Fibroblast of pulmonary artery (primary cell): ENCODE measurements at regions not wholly inside any gene's neighbourhood (a gene's known extent, or its start where the extent isn't known, plus 50 kb on each side); places are given as distances from the start of the nearest gene placed in this dataset.

Experiments used
- DNase-seq: peaks from one replicate; pipeline ENCODE4 v3.0.0-alpha.2; 2010; ENCODE audit warnings: low read depth
- H3K4me3 ChIP-seq: replicated peaks from 2 replicates; pipeline ENCODE4 v1.5.1; 2011; ENCODE audit warnings: low read depth, mild to moderate bottlenecking, control low read depth, low read length, moderate library complexity
- CTCF ChIP-seq: IDR thresholded peaks from 2 replicates; pipeline ENCODE4 v1.5.1; 2011; ENCODE audit warnings: mild to moderate bottlenecking, control low read depth, low read length, inconsistent platforms; ENCODE audit errors: missing control alignments

GRCh38 chr22:48593551-48593950 is 1234.1 kb downstream of the BRD1 start:
- no peak for DNase-seq
- TF ChIP-seq CTCF, result no peak
- no peak overlapping the region for H3K4me3 ChIP-seq

- no peak overlapping the region for H3K4me3 ChIP-seq
- TF ChIP-seq CTCF, result no peak
- DNase-seq, result no peak
These were observed 1234.7 kb downstream of the BRD1 start for GRCh38 chr22:48592931-48593330.

GRCh38 chr22:48592488-48592887 is 1235.2 kb downstream of the BRD1 start:
- no peak overlapping the region for H3K4me3 ChIP-seq

GRCh38 chr22:48592066-48592345 is 1235.7 kb downstream of the BRD1 start:
- TF ChIP-seq CTCF, result no peak
- DNase-seq, result no peak
- no peak overlapping the region for H3K4me3 ChIP-seq

More at GRCh38 chr22:48592488-48592887, 1235.2 kb downstream of the BRD1 start:
- no peak for DNase-seq
- TF ChIP-seq CTCF, result no peak

GRCh38 chr22:48591286-48592065 is 1236.2 kb downstream of the BRD1 start:
- TF ChIP-seq CTCF, result no peak
- DNase-seq, result no peak
- no peak overlapping the region for H3K4me3 ChIP-seq

GRCh38 chr22:48589901-48590300 is 1237.8 kb downstream of the BRD1 start:
- no peak for TF ChIP-seq CTCF
- no peak overlapping the region for H3K4me3 ChIP-seq
- DNase-seq, result no peak

- no peak for TF ChIP-seq CTCF
- no peak for DNase-seq
- no peak overlapping the region for H3K4me3 ChIP-seq
These were observed 1238.7 kb downstream of the BRD1 start for GRCh38 chr22:48588878-48589450.
